GM23338 (cell line): ENCODE measurements at regions not wholly inside any gene's neighbourhood (a gene's known extent, or its start where the extent isn't known, plus 50 kb on each side); places are given as distances from the start of the nearest gene placed in this dataset.

Experiments used
- EZH2 ChIP-seq: fragments of 200-600 bp; sonication (generic); IDR thresholded peaks from one replicate; pipeline ENCODE4 v1.8.0; 2017; ENCODE audit warnings: antibody characterized with exemption, mild to moderate bottlenecking, low read depth; ENCODE audit not compliant: unreplicated experiment
- EZH2phosphoT487 ChIP-seq: fragments of 200-600 bp; sonication (generic); IDR thresholded peaks from one replicate; pipeline ENCODE4 v1.8.1; 2018; ENCODE audit warnings: antibody characterized with exemption; ENCODE audit not compliant: unreplicated experiment
- JUNB ChIP-seq: IDR thresholded peaks from one replicate; pipeline ENCODE4 v1.6.1; 2016; ENCODE audit warnings: antibody characterized with exemption; ENCODE audit not compliant: unreplicated experiment
- NANOG ChIP-seq: IDR thresholded peaks from 2 replicates; pipeline ENCODE4 v1.6.1; 2016; ENCODE audit warnings: antibody characterized with exemption, borderline replicate concordance
- POLR2AphosphoS5 ChIP-seq: IDR thresholded peaks from 2 replicates; pipeline ENCODE4 v1.6.1; 2016; ENCODE audit warnings: antibody characterized with exemption, low read depth
- STAT1 ChIP-seq: IDR thresholded peaks from one replicate; pipeline ENCODE4 v1.6.1; 2016; ENCODE audit warnings: antibody characterized with exemption; ENCODE audit not compliant: unreplicated experiment
- ZNF331 ChIP-seq: fragments of 250-450 bp; sonication (Bioruptor Pico); IDR thresholded peaks from 2 replicates; pipeline ENCODE4 v1.5.0; 2020; ENCODE audit warnings: low read depth, mild to moderate bottlenecking, moderate library complexity
- TF ChIP-seq, protein P1 (sequence below): fragments of 250-450 bp; sonication (Bioruptor Pico); IDR thresholded peaks from 2 replicates; pipeline ENCODE4 v1.5.0; 2020; ENCODE audit warnings: mild to moderate bottlenecking, moderate library complexity
- TF ChIP-seq, protein P2 (sequence below), 2 experiments: fragments of 200-600 bp in 1 of 2; sonication (generic) in 1 of 2; conservative IDR thresholded peaks; 2 replicates each; pipeline versions ENCODE4 v1.5.1 to v1.6.1; 2016 to 2017; ENCODE audit warnings: antibody characterized with exemption in 2 of 2, low read depth in 2 of 2, mild to moderate bottlenecking in 2 of 2, moderate library complexity in 1 of 2

DNA sequence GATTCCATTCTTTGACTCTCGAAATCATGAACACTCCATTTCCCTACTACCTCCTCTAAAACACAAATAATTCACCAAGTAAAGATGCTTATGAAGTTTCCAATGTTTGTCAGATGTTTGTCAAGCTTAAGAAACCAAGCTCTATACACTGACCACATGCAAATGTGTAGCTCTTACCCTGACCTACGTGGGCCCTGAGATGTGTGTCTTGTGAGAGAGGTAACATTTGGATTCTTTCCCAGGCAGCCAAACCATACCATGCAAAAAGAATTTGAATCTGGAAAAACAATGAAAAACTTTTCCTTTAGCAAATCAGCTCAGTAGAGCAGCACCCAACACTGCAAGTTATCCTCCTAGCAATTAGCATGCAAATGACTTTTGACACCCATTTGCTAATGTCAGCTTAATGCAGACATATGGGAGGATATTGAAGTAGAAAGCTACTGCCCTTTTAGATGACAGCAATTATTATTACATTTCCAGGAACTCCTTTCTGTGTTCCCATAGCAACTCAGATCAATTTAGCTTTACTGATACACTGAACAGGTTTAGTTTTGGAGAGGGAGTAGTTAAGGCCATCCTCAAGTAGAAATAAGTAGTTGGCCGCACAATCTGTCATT lies 83.2 kb upstream of the RGS4 start (continued):
- TF ChIP-seq, protein P1, sequence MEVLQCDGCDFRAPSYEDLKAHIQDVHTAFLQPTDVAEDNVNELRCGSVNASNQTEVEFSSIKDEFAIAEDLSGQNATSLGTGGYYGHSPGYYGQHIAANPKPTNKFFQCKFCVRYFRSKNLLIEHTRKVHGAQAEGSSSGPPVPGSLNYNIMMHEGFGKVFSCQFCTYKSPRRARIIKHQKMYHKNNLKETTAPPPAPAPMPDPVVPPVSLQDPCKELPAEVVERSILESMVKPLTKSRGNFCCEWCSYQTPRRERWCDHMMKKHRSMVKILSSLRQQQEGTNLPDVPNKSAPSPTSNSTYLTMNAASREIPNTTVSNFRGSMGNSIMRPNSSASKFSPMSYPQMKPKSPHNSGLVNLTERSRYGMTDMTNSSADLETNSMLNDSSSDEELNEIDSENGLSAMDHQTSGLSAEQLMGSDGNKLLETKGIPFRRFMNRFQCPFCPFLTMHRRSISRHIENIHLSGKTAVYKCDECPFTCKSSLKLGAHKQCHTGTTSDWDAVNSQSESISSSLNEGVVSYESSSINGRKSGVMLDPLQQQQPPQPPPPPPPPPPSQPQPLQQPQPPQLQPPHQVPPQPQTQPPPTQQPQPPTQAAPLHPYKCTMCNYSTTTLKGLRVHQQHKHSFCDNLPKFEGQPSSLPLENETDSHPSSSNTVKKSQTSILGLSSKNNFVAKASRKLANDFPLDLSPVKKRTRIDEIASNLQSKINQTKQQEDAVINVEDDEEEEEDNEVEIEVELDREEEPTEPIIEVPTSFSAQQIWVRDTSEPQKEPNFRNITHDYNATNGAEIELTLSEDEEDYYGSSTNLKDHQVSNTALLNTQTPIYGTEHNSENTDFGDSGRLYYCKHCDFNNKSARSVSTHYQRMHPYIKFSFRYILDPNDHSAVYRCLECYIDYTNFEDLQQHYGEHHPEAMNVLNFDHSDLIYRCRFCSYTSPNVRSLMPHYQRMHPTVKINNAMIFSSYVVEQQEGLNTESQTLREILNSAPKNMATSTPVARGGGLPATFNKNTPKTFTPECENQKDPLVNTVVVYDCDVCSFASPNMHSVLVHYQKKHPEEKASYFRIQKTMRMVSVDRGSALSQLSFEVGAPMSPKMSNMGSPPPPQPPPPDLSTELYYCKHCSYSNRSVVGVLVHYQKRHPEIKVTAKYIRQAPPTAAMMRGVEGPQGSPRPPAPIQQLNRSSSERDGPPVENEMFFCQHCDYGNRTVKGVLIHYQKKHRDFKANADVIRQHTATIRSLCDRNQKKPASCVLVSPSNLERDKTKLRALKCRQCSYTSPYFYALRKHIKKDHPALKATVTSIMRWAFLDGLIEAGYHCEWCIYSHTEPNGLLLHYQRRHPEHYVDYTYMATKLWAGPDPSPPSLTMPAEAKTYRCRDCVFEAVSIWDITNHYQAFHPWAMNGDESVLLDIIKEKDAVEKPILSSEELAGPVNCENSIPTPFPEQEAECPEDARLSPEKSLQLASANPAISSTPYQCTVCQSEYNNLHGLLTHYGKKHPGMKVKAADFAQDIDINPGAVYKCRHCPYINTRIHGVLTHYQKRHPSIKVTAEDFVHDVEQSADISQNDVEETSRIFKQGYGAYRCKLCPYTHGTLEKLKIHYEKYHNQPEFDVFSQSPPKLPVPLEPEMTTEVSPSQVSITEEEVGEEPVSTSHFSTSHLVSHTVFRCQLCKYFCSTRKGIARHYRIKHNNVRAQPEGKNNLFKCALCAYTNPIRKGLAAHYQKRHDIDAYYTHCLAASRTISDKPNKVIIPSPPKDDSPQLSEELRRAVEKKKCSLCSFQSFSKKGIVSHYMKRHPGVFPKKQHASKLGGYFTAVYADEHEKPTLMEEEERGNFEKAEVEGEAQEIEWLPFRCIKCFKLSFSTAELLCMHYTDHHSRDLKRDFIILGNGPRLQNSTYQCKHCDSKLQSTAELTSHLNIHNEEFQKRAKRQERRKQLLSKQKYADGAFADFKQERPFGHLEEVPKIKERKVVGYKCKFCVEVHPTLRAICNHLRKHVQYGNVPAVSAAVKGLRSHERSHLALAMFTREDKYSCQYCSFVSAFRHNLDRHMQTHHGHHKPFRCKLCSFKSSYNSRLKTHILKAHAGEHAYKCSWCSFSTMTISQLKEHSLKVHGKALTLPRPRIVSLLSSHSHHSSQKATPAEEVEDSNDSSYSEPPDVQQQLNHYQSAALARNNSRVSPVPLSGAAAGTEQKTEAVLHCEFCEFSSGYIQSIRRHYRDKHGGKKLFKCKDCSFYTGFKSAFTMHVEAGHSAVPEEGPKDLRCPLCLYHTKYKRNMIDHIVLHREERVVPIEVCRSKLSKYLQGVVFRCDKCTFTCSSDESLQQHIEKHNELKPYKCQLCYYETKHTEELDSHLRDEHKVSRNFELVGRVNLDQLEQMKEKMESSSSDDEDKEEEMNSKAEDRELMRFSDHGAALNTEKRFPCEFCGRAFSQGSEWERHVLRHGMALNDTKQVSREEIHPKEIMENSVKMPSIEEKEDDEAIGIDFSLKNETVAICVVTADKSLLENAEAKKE, result no peak
- no peak for TF ChIP-seq EZH2phosphoT487
- TF ChIP-seq STAT1, result no peak
- TF ChIP-seq ZNF331 (CRISPR knock-in tag), result no peak
- no peak for TF ChIP-seq JUNB
- TF ChIP-seq, protein P2, sequence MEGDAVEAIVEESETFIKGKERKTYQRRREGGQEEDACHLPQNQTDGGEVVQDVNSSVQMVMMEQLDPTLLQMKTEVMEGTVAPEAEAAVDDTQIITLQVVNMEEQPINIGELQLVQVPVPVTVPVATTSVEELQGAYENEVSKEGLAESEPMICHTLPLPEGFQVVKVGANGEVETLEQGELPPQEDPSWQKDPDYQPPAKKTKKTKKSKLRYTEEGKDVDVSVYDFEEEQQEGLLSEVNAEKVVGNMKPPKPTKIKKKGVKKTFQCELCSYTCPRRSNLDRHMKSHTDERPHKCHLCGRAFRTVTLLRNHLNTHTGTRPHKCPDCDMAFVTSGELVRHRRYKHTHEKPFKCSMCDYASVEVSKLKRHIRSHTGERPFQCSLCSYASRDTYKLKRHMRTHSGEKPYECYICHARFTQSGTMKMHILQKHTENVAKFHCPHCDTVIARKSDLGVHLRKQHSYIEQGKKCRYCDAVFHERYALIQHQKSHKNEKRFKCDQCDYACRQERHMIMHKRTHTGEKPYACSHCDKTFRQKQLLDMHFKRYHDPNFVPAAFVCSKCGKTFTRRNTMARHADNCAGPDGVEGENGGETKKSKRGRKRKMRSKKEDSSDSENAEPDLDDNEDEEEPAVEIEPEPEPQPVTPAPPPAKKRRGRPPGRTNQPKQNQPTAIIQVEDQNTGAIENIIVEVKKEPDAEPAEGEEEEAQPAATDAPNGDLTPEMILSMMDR (conservative IDR thresholded peaks at IDR 0.05; ENCODE audit: low read depth in 2 of 2), result no peak
- no peak for TF ChIP-seq NANOG
- TF ChIP-seq EZH2, result no peak
- TF ChIP-seq POLR2AphosphoS5, result no peak
